ENCODE measurements at regions not wholly inside any gene's neighbourhood (a gene's known extent, or its start where the extent isn't known, plus 50 kb on each side); places are given as distances from the start of the nearest gene placed in this dataset.

- TF ChIP-seq SPI1 (IDR thresholded peaks at IDR 0.05; ENCODE audit: borderline replicate concordance, insufficient read depth, low read depth, low read length) = no peak
- TF ChIP-seq EZH2 (IDR thresholded peaks at IDR 0.05; ENCODE audit: borderline replicate concordance, control insufficient read depth, low read depth, low read length) = no peak
- TF ChIP-seq EGR1 (IDR thresholded peaks at IDR 0.05; ENCODE audit: borderline replicate concordance in 1 of 2, low read depth in 2 of 2, low read length in 2 of 2) = no peak
- TF ChIP-seq NR2F1 (conservative IDR thresholded peaks at IDR 0.05) = no peak
- no peak for TF ChIP-seq ZNF622 (IDR thresholded peaks at IDR 0.05)
- TF ChIP-seq SMARCA5 (IDR thresholded peaks at IDR 0.05) = no peak
- no peak for TF ChIP-seq NR2C2 (IDR thresholded peaks at IDR 0.05; ENCODE audit: borderline replicate concordance, control insufficient read depth, insufficient read length, low read depth)
- no peak for TF ChIP-seq TAF1 (IDR thresholded peaks at IDR 0.05; ENCODE audit: borderline replicate concordance, low read depth, low read length)
Measured at GRCh38 chr12:48279601-48280000, 71.1 kb downstream of the ZNF641 start (continued).

GRCh38 chr12:48279101-48279500, 71.6 kb downstream of the ZNF641 start:
- Histone ChIP-seq H3K4me2 (ENCODE audit: control insufficient read depth, insufficient read depth) (no peak overlapping the region), H3K27ac (ENCODE audit: control insufficient read depth, insufficient read depth) (no peak overlapping the region), H3K4me1 (ENCODE audit: control insufficient read depth, insufficient read depth, low read length) (no peaks in the 10 kb centered on the region), H2AFZ (ENCODE audit: control insufficient read depth, low read depth, low read length) (no peak overlapping the region), H3K27me3 (replicated peaks in 1 of 2; ENCODE audit: control insufficient read depth in 2 of 2, insufficient read depth in 2 of 2, low read length in 1 of 2) (no peaks in the 10 kb centered on the region), H3K36me3 (ENCODE audit: control insufficient read depth in 2 of 2, insufficient read depth in 2 of 2, low read length in 1 of 2) (no peaks in the 10 kb centered on the region), H4K20me1 (ENCODE audit: control insufficient read depth, insufficient read depth) (no peaks in the 10 kb centered on the region), H3K4me3 (no peak overlapping the region), H3K9ac (ENCODE audit: control insufficient read depth, insufficient read depth, low read length) (no peak overlapping the region), H3K79me2 (ENCODE audit: control insufficient read depth, insufficient read depth, low read length) (no peaks in the 10 kb centered on the region), H3K9me3 (replicated peaks; ENCODE audit: control insufficient read depth, insufficient read depth, low read length) (no peaks in the 10 kb centered on the region)
- FAIRE-seq (no peak), DNase-seq (ENCODE audit: low read depth, low spot score) (no peak), ATAC-seq (no peak)
- RAD21 ChIA-PET (ENCODE audit: unreplicated experiment) = interaction anchor here (1.6 kb wide), 1 partner anchor 339 kb away, joined by 5 read pairs; no protein-coding TSS in a partner anchor
- SMC1A ChIA-PET (ENCODE audit: uncharacterized antibody, unreplicated experiment) = interaction anchor here (1.4 kb wide), 1 partner anchor 11 kb away, joined by 4 read pairs; no protein-coding TSS in a partner anchor
- CTCF ChIA-PET = interaction anchor here (1.3 to 1.4 kb wide), 4 partner anchors 10 to 339 kb away, joined by 3 to 5 read pairs (median 4); no protein-coding TSS in a partner anchor
- BruUV-seq (replicated peaks) = no TSS peak
- TF ChIP-seq RELA (IDR thresholded peaks at IDR 0.05; ENCODE audit: borderline replicate concordance, partially characterized antibody) = no peak
- TF ChIP-seq NBN (IDR thresholded peaks at IDR 0.05) = no peak
- TF ChIP-seq CBX5 (IDR thresholded peaks at IDR 0.05; ENCODE audit: low read depth) = no peak
- no peak for TF ChIP-seq CHD1 (IDR thresholded peaks at IDR 0.05; ENCODE audit: low read depth, low read length)
- no peak for TF ChIP-seq SREBF2 (IDR thresholded peaks at IDR 0.05; ENCODE audit: low read length)
- TF ChIP-seq HDAC2 (IDR thresholded peaks at IDR 0.05) = no peak
- no peak for TF ChIP-seq CTCF (IDR thresholded peaks at IDR 0.05 in 2 of 3, conservative IDR thresholded peaks at IDR 0.05 in 1 of 3; ENCODE audit: control insufficient read depth in 2 of 3, extremely low read depth in 1 of 3, insufficient read depth in 1 of 3, low read depth in 3 of 3, low read length in 3 of 3)
- in situ Hi-C loops (cut with MboI) = no loop called here
- POLR2A ChIA-PET = no interaction called here
- intact Hi-C loops (cut with micrococcal nuclease; ENCODE audit: unreplicated experiment) = no loop called here

Measured in GM12878 (cell line).